IMR-90 (cell line): ENCODE measurements at regions not wholly inside any gene's neighbourhood (a gene's known extent, or its start where the extent isn't known, plus 50 kb on each side); places are given as distances from the start of the nearest gene placed in this dataset.

Experiments
- ATAC-seq: fragments of 200-7000 bp; cut with Tn5 transposase; 2 replicates; pipeline ENCODE4 v1.9.1; 2020; ENCODE audit warnings: low read depth, mild to moderate bottlenecking, moderate library complexity
- BruUV-seq: library from RNA; stranded (reverse); fragments of 400-500 nt; replicated peaks from 2 replicates; lab custom pipeline; 2021; lab: Mats Ljungman, UMichigan
- CTCF ChIA-PET: fragments of 300-600 bp; formaldehyde crosslinking; extraction: SDS; loops from one replicate; lab custom pipeline; 2021; ENCODE audit warnings: antibody characterized with exemption; lab: Yijun Ruan, JAX
- POLR2A ChIA-PET: fragments of 300-600 bp; sonication (Branson Sonifier 250); formaldehyde crosslinking; loops from one replicate; lab custom pipeline; 2022; ENCODE audit warnings: antibody characterized with exemption; ENCODE audit not compliant: unreplicated experiment; lab: Charles Lee
- DNase-seq: peaks from one replicate; pipeline ENCODE4 v3.0.0; 2013
- H2AFZ ChIP-seq: replicated peaks from 2 replicates; pipeline ENCODE3; 2013; ENCODE audit warnings: low read length, mild to moderate bottlenecking; ENCODE audit not compliant: poor library complexity
- H2AK5ac ChIP-seq: 2 replicates; pipeline ENCODE4 v1.6.1; 2013; ENCODE audit warnings: low read depth, low read length, inconsistent platforms
- H2AK9ac ChIP-seq: replicated peaks from 2 replicates; pipeline ENCODE3; 2013; ENCODE audit warnings: mild to moderate bottlenecking, low read depth, low read length, moderate library complexity; ENCODE audit not compliant: poor library complexity
- H2BK120ac ChIP-seq: 2 replicates; pipeline ENCODE4 v1.6.1; 2013; ENCODE audit warnings: low read depth, low read length, inconsistent platforms
- H2BK15ac ChIP-seq: 3 replicates; pipeline ENCODE4 v1.6.1; 2013; ENCODE audit warnings: low read depth, low read length, inconsistent platforms
- H2BK20ac ChIP-seq: 2 replicates; pipeline ENCODE4 v1.6.1; 2013; ENCODE audit warnings: low read depth, mild to moderate bottlenecking, inconsistent platforms, low read length, moderate library complexity
- H2BK5ac ChIP-seq: 2 replicates; pipeline ENCODE4 v1.6.1; 2013; ENCODE audit warnings: mild to moderate bottlenecking, low read depth, low read length, inconsistent platforms; ENCODE audit not compliant: poor library complexity, severe bottlenecking
- H3K14ac ChIP-seq: replicated peaks from 2 replicates; pipeline ENCODE4 v1.6.1; 2013; ENCODE audit warnings: low read depth, low read length, inconsistent platforms
- H3K18ac ChIP-seq: 2 replicates; pipeline ENCODE4 v1.6.1; 2013; ENCODE audit warnings: low read depth, low read length, control low read depth
- H3K23ac ChIP-seq: 2 replicates; pipeline ENCODE4 v1.6.1; 2013; ENCODE audit warnings: low read depth, low read length, inconsistent platforms
- H3K27ac ChIP-seq: 2 replicates; pipeline ENCODE4 v1.5.1; 2013; ENCODE audit warnings: mild to moderate bottlenecking, control low read depth, low read length; ENCODE audit not compliant: insufficient read depth
- H3K27me3 ChIP-seq: 2 replicates; pipeline ENCODE4 v1.6.1; 2013; ENCODE audit warnings: low read length; ENCODE audit not compliant: control insufficient read depth, insufficient read depth
- H3K36me3 ChIP-seq: 2 replicates; pipeline ENCODE4 v1.6.1; 2013; ENCODE audit warnings: low read length, mixed read lengths; ENCODE audit not compliant: control insufficient read depth, insufficient read depth
- H3K4ac ChIP-seq: 2 replicates; pipeline ENCODE4 v1.6.1; 2013; ENCODE audit warnings: low read depth, low read length, inconsistent platforms
- H3K4me1 ChIP-seq: 2 replicates; pipeline ENCODE4 v1.6.1; 2013; ENCODE audit warnings: low read length, mixed read lengths; ENCODE audit not compliant: control insufficient read depth, insufficient read depth
- H3K4me2 ChIP-seq: 2 replicates; pipeline ENCODE4 v1.6.1; 2013; ENCODE audit warnings: low read depth, mild to moderate bottlenecking, control low read depth, low read length, moderate library complexity
- H3K4me3 ChIP-seq: 2 replicates; pipeline ENCODE4 v1.5.1; 2013; ENCODE audit warnings: low read depth, mild to moderate bottlenecking, control low read depth, low read length, moderate library complexity; ENCODE audit not compliant: insufficient read depth
- H3K56ac ChIP-seq: 2 replicates; pipeline ENCODE4 v1.6.1; 2013; ENCODE audit warnings: low read length, inconsistent platforms; ENCODE audit not compliant: insufficient read depth; ENCODE audit errors: extremely low read depth
- H3K79me1 ChIP-seq, 2 experiments: 2 replicates each; pipeline ENCODE4 v1.6.1; 2013; ENCODE audit warnings: low read length in 2 of 2, inconsistent platforms in 1 of 2, low read depth in 1 of 2
- H3K9ac ChIP-seq: 2 replicates; pipeline ENCODE4 v1.6.1; 2013; ENCODE audit warnings: low read depth, low read length, control low read depth
- H3K9me1 ChIP-seq: 2 replicates; pipeline ENCODE4 v1.6.1; 2013; ENCODE audit warnings: low read length, inconsistent platforms; ENCODE audit not compliant: insufficient read depth
- H3K9me3 ChIP-seq: 2 replicates; pipeline ENCODE4 v1.6.1; 2013; ENCODE audit warnings: low read length; ENCODE audit not compliant: control insufficient read depth, insufficient read depth
- H4K20me1 ChIP-seq: 2 replicates; pipeline ENCODE4 v1.6.1; 2013; ENCODE audit warnings: low read length, inconsistent platforms; ENCODE audit not compliant: insufficient read depth
- H4K5ac ChIP-seq: 2 replicates; pipeline ENCODE4 v1.6.1; 2013; ENCODE audit warnings: mild to moderate bottlenecking, low read depth, low read length, control low read depth
- H4K8ac ChIP-seq, 2 experiments: 2 replicates each; pipeline ENCODE4 v1.6.1; 2013; ENCODE audit warnings: low read depth in 2 of 2, low read length in 2 of 2, control low read depth in 1 of 2, inconsistent platforms in 1 of 2
- H4K91ac ChIP-seq: 2 replicates; pipeline ENCODE4 v1.6.1; 2013; ENCODE audit warnings: low read depth, low read length, inconsistent platforms; ENCODE audit not compliant: insufficient read depth
- FOS ChIP-seq: fragments of 150-350 bp; IDR thresholded peaks from 2 replicates; pipeline ENCODE4 v1.6.1; 2016; ENCODE audit warnings: low read depth, low read length
- MAFK ChIP-seq: IDR thresholded peaks from 2 replicates; pipeline ENCODE4 v1.6.1; 2012; ENCODE audit warnings: low read depth, low read length, improper control_type of control experiment
- dilution Hi-C: fragments of 300-500 bp; cut with HindIII; formaldehyde crosslinking; loops from one replicate; pipeline ENCODE4 v1.14.3; 2018; ENCODE audit warnings: low sequenced_read_pairs; ENCODE audit not compliant: unreplicated experiment
- in situ Hi-C: fragments of 300-500 bp; cut with MboI; formaldehyde crosslinking; loops from 3 replicates; pipeline ENCODE4 v1.14.3; 2019; ENCODE audit warnings: low sequenced_read_pairs, inconsistent platforms, mixed read lengths
- intact Hi-C: fragments of 100-400 bp; cut with micrococcal nuclease; formaldehyde crosslinking; loops from 2 replicates; pipeline ENCODE4 v1.10.0; 2022

- no peaks in the 10 kb centered on the region for H3K9me1 ChIP-seq
- no peaks in the 10 kb centered on the region for H3K79me1 ChIP-seq
- H3K4me2 ChIP-seq, result no peak overlapping the region
- no peak overlapping the region for H3K14ac ChIP-seq
- H2BK120ac ChIP-seq, result no peak overlapping the region
- H3K36me3 ChIP-seq, result no peaks in the 10 kb centered on the region
- H3K9me3 ChIP-seq, result no peaks in the 10 kb centered on the region
- H2AK9ac ChIP-seq, result no peak overlapping the region
- H3K27me3 ChIP-seq, result peaks cover 2% of the 10 kb centered on the region; the same call in 1 of the 2 replicates
- no peak overlapping the region for H3K9ac ChIP-seq
- no peak overlapping the region for H3K4me3 ChIP-seq
- H3K23ac ChIP-seq, result no peak overlapping the region
- H4K8ac ChIP-seq, result no peak overlapping the region
- no peaks in the 10 kb centered on the region for H4K20me1 ChIP-seq
- intact Hi-C loops, result no loop called here
- no peak overlapping the region for H2BK20ac ChIP-seq
- H3K18ac ChIP-seq, result no peak overlapping the region
- no peaks in the 10 kb centered on the region; the same call in 1 of the 2 replicates for H3K4me1 ChIP-seq
- no TSS peak for BruUV-seq
- no peak overlapping the region for H2AFZ ChIP-seq
- in situ Hi-C loops, result no loop called here
- CTCF ChIA-PET, result no interaction called here
- no peak overlapping the region for H4K91ac ChIP-seq
- POLR2A ChIA-PET, result no interaction called here
- H2AK5ac ChIP-seq, result no peak overlapping the region
- no peak overlapping the region for H3K56ac ChIP-seq
- no peak for TF ChIP-seq FOS
- TF ChIP-seq MAFK, result peak; percentile 90
- no peak for ATAC-seq
- no peak for DNase-seq
- no peak overlapping the region for H3K27ac ChIP-seq
- dilution Hi-C loops, result no loop called here
- no peak overlapping the region for H4K5ac ChIP-seq
- H2BK15ac ChIP-seq, result no peak overlapping the region
- no peak overlapping the region for H3K4ac ChIP-seq
- no peak overlapping the region for H2BK5ac ChIP-seq
These were observed 89.9 kb upstream of the EGLN3 start for GRCh38 chr14:34040766-34041165.
